ENCODE measurements at regions not wholly inside any gene's neighbourhood (a gene's known extent, or its start where the extent isn't known, plus 50 kb on each side); places are given as distances from the start of the nearest gene placed in this dataset.
A peak's percentile ranks its signal among the peaks of the same experiment; 100 is the strongest.

- Mint-ChIP-seq H3K9me3 (ENCODE audit: unreplicated experiment) (no peaks in the 10 kb centered on the region), H3K4me3 (ENCODE audit: unreplicated experiment) (no peak overlapping the region), H3K27ac (ENCODE audit: unreplicated experiment) (no peak overlapping the region), H3K27me3 (ENCODE audit: low read depth, unreplicated experiment) (peaks cover 3% of the 10 kb centered on the region), H3K36me3 (ENCODE audit: low read depth, unreplicated experiment) (no peaks in the 10 kb centered on the region), H3K4me1 (ENCODE audit: low read depth, unreplicated experiment) (no peaks in the 10 kb centered on the region)
- Histone ChIP-seq H3K36me3 (ENCODE audit: insufficient read depth, low read length) (no peaks in the 10 kb centered on the region), H3K27me3 (ENCODE audit: insufficient read depth, low read length) (no peaks in the 10 kb centered on the region), H3K9ac (ENCODE audit: low read length) (no peak overlapping the region), H4K20me1 (ENCODE audit: insufficient read depth, low read length) (no peaks in the 10 kb centered on the region), H3K9me3 (ENCODE audit: insufficient read depth, low read depth, low read length) (no peaks in the 10 kb centered on the region), H3K4me3 (ENCODE audit: insufficient read depth, low read depth, low read length) (no peak overlapping the region), H3K4me1 (ENCODE audit: insufficient read depth, low read length) (no peaks in the 10 kb centered on the region), H3K27ac (ENCODE audit: low read depth, low read length) (no peak overlapping the region), H3K4me2 (ENCODE audit: low read length) (no peak overlapping the region), H2AFZ (ENCODE audit: low read depth, low read length) (no peak overlapping the region), H3K79me2 (ENCODE audit: insufficient read depth, low read length) (no peaks in the 10 kb centered on the region)
- no peak for FAIRE-seq
- no peak for DNase-seq (ENCODE audit: low read depth)
- TF ChIP-seq EZH2 (IDR thresholded peaks at IDR 0.05; ENCODE audit: insufficient read depth, low read length) = no peak
- no peak for TF ChIP-seq CTCF (IDR thresholded peaks at IDR 0.05; ENCODE audit: insufficient read depth, low read depth, low read length)
These were observed 167.3 kb upstream of the CYRIA start for GRCh38 chr2:16832910-16833309.

GRCh38 chr2:16828828-16829160 is 163.2 kb upstream of the CYRIA start:
- no peaks in the 10 kb centered on the region for H3K27me3 ChIP-seq (ENCODE audit: insufficient read depth, low read length)
- H3K27me3 Mint-ChIP-seq (ENCODE audit: low read depth, unreplicated experiment) = no peaks in the 10 kb centered on the region
- H3K36me3 ChIP-seq (ENCODE audit: insufficient read depth, low read length) = no peaks in the 10 kb centered on the region
- H3K36me3 Mint-ChIP-seq (ENCODE audit: low read depth, unreplicated experiment) = no peaks in the 10 kb centered on the region
- no peak overlapping the region for H3K9ac ChIP-seq (ENCODE audit: low read length)
- no peaks in the 10 kb centered on the region for H3K9me3 Mint-ChIP-seq (ENCODE audit: unreplicated experiment)
- FAIRE-seq = no peak
- H3K4me3 Mint-ChIP-seq (ENCODE audit: unreplicated experiment) = no peak overlapping the region
- TF ChIP-seq CTCF (IDR thresholded peaks at IDR 0.05; ENCODE audit: insufficient read depth, low read depth, low read length) (no peak), EZH2 (IDR thresholded peaks at IDR 0.05; ENCODE audit: insufficient read depth, low read length) (no peak)
- H3K27ac ChIP-seq (ENCODE audit: low read depth, low read length) = no peak overlapping the region
- H3K4me1 Mint-ChIP-seq (ENCODE audit: low read depth, unreplicated experiment) = no peaks in the 10 kb centered on the region
- no peaks in the 10 kb centered on the region for H3K9me3 ChIP-seq (ENCODE audit: insufficient read depth, low read depth, low read length)
- H3K27ac Mint-ChIP-seq (ENCODE audit: unreplicated experiment) = peak overlapping the region; percentile 35
- H3K4me3 ChIP-seq (ENCODE audit: insufficient read depth, low read depth, low read length) = no peak overlapping the region
- no peak overlapping the region for H3K4me2 ChIP-seq (ENCODE audit: low read length)
- H2AFZ ChIP-seq (ENCODE audit: low read depth, low read length) = no peak overlapping the region
- H4K20me1 ChIP-seq (ENCODE audit: insufficient read depth, low read length) = no peaks in the 10 kb centered on the region
- no peak for DNase-seq (ENCODE audit: low read depth)
- no peaks in the 10 kb centered on the region for H3K4me1 ChIP-seq (ENCODE audit: insufficient read depth, low read length)
- H3K79me2 ChIP-seq (ENCODE audit: insufficient read depth, low read length) = no peaks in the 10 kb centered on the region

GRCh38 chr2:16828044-16828827 is 162.6 kb upstream of the CYRIA start:
- FAIRE-seq (no peak), DNase-seq (ENCODE audit: low read depth) (no peak)
- Mint-ChIP-seq H3K4me1 (ENCODE audit: low read depth, unreplicated experiment) (no peaks in the 10 kb centered on the region), H3K4me3 (ENCODE audit: unreplicated experiment) (no peak overlapping the region), H3K27ac (ENCODE audit: unreplicated experiment) (peak overlapping the region; percentile 35), H3K9me3 (ENCODE audit: unreplicated experiment) (no peaks in the 10 kb centered on the region), H3K27me3 (ENCODE audit: low read depth, unreplicated experiment) (no peaks in the 10 kb centered on the region), H3K36me3 (ENCODE audit: low read depth, unreplicated experiment) (no peaks in the 10 kb centered on the region)
- Histone ChIP-seq H3K4me3 (ENCODE audit: insufficient read depth, low read depth, low read length) (no peak overlapping the region), H3K27ac (ENCODE audit: low read depth, low read length) (no peak overlapping the region), H3K9ac (ENCODE audit: low read length) (no peak overlapping the region), H3K27me3 (ENCODE audit: insufficient read depth, low read length) (no peaks in the 10 kb centered on the region), H3K9me3 (ENCODE audit: insufficient read depth, low read depth, low read length) (no peaks in the 10 kb centered on the region), H3K4me1 (ENCODE audit: insufficient read depth, low read length) (no peaks in the 10 kb centered on the region), H4K20me1 (ENCODE audit: insufficient read depth, low read length) (no peaks in the 10 kb centered on the region), H3K79me2 (ENCODE audit: insufficient read depth, low read length) (no peaks in the 10 kb centered on the region), H3K4me2 (ENCODE audit: low read length) (no peak overlapping the region), H3K36me3 (ENCODE audit: insufficient read depth, low read length) (no peaks in the 10 kb centered on the region), H2AFZ (ENCODE audit: low read depth, low read length) (no peak overlapping the region)
- TF ChIP-seq EZH2 (IDR thresholded peaks at IDR 0.05; ENCODE audit: insufficient read depth, low read length) (no peak), CTCF (IDR thresholded peaks at IDR 0.05; ENCODE audit: insufficient read depth, low read depth, low read length) (no peak)
